Activated CD4-positive, alpha-beta T cell treated with anti-CD3 and anti-CD28 coated beads, Interleukin-2, amount 50 U/mL, for 24 hours (primary cell): ENCODE measurements at regions not wholly inside any gene's neighbourhood (a gene's known extent, or its start where the extent isn't known, plus 50 kb on each side); places are given as distances from the start of the nearest gene placed in this dataset.

Experiments
- DNase-seq, 2 donors: peaks; one replicate each; pipeline ENCODE4 v3.0.0-alpha.2; 2020; ENCODE audit warnings: low read depth in 1 of 2, low spot score in 1 of 2

- DNase-seq, result no peak
Observed at GRCh38 chr5:3883040-3883439, 287.4 kb downstream of the IRX1 start.

GRCh38 chr5:3886524-3887451, 291.2 kb downstream of the IRX1 start:
- no peak for DNase-seq

DNA sequence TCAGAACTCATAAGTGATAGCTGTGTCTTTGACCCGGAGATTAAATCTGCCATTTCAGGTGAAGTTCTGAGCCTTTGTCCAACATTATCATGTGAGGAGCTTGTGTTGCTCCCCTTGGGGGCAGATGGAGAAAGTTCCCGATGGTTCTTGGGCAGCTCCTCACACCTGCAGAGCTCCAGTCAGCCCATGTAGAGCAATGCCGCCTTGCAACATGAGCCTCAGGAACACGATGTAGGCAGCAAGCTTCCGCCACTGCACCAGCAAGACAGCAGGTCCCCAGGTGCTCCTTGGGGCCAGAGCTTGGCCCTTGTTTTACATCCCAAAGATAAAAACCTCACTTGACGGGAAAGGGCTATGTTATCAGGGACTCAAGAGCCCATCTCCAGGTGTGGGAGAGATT, 292.7 kb downstream of the IRX1 start:
- no peak for DNase-seq

GRCh38 chr5:3889412-3890142, 293.9 kb downstream of the IRX1 start:
- no peak for DNase-seq

DNA sequence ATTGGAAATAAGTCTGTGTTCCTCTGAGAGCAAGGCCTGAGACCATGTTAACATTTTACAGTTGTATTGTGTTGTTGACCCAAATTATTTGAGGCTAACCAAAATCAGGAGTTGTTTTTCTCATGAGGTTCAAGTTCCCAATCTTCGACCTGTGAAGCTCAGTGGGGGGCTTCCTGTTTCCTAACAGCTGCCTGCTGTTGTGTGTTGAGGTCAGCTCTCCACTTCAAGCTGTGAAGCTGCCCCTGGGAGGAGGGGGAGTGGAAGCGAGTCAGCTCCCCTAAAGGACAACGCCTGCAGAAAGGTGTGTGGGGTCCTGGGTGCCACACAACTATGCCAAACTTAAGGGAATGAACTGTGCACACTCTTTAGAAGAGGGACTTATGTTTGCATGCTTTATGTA, 295.5 kb downstream of the IRX1 start:
- DNase-seq, result no peak

DNA sequence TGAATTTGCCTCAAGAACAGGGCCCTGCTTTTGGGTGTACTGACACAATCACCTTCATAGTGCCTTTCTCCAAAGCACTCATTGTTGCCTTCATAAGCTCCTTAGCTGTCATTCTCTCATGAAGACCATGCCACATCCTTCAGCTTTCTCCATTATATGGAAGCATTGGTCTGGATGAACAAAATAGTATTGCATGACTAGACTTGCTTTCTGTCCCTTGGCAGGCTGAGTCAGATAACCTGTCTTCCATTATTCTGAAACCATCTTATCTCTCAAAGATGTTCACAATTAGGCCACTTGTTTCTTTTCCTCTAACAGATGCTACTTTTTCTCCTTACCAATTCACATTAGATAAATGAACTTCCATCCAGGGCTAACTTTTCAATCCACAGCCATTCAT, 297.9 kb downstream of the IRX1 start:
- DNase-seq, result no peak

DNA sequence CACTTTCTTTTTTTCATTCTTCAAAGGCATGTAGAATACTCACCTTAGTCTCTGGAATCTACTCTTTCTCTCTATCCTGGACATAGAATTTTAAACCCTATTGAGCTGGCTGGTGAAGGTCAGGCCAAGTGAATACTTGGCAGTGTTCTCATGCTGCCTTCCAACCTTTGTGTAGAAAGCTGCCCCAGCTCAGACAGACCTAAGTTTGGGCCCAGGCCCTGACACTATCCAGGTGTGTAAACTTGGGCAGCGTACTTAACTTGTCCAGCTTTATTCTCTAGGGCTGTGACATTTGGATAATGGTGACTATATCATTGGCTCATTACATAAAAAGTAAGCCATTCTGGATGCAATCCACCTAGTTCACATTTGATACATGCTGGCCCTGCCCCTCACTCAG, 298.3 kb downstream of the IRX1 start:
- DNase-seq, result no peak

- DNase-seq, result no peak
Observed at GRCh38 chr5:3896098-3896497, 300.5 kb downstream of the IRX1 start.

DNA sequence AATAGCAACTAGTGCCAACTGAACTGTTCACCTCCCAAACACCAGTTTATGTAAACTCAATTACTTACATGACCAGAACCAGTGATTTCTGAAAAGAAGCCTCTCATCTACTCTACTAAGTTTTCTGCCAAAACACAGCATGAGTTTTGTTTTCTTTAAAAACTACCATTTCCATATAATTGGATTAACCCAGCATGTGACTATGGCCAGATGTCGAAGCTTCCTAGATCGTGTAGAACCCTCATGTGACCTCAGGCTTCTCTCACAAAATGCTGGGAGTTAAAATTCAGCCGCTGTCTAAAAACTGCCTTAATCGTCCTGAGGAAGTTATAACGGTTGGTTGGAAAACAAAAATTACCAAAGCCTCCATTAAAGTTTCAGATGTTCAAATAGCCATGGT, 303.5 kb downstream of the IRX1 start:
- DNase-seq, result no peak

DNA sequence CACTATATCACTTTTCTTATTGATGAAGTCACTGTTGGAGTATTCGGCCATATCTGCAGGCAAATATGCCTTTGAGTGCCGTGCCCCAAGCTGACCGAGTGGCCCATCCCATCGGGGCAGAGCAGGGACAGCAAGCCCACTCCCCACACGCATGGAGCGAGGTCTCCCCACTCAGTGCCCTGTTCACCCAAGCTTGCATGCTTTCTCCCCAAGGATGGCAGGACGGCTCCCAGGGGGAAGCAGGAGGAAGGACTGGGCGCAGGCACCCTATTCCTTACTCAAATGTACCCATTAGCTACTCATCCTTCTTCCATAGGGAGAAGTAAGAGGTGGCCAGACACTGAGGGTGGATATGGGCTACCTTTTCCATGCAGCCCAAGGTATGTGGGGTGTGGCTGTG, 309.0 kb downstream of the IRX1 start:
- DNase-seq, result no peak

- DNase-seq, result no peak
Observed at GRCh38 chr5:3905031-3905430, 309.4 kb downstream of the IRX1 start.

DNA sequence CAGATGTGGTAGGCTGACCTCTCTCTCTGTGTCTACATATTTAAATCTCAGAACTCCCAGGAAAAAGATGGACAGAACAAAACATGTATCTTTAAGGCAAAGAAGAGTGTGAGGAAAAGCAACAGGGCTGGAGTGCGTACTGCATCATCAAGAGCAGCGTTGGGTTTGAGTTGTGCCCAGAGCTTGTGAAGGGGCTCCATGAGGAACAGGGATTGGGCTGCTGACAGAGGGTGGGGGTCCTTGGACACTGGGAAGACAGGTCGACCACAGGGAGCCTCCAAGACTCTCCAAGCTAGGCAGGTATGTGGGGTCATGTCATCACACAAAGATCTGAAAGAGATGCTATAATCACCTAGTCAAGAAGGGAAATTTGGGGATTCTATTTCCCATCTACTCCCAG, 309.9 kb downstream of the IRX1 start:
- no peak for DNase-seq

- DNase-seq, result no peak
Observed at GRCh38 chr5:3911111-3911510, 315.5 kb downstream of the IRX1 start.

DNA sequence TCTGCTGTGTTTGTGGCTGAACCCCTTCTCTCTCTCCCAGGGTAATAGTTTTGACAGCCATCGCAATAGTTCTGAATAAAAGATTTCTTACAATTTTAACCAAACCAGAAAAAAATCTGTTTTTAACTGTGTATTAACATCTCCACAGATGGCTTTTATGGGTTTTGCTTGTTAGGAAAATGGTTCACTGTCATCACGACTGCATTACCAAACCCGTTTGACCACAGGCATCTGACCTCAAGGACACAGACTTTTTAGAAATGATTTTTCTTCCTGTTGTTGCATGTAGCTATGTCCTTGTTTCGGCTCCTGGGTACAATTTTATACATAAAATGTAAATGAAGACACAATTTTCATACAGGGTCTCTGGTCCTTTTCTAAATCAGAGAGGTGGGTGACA, 316.1 kb downstream of the IRX1 start:
- DNase-seq, result no peak

- DNase-seq, result no peak
Observed at GRCh38 chr5:3912790-3913189, 317.2 kb downstream of the IRX1 start.

DNA sequence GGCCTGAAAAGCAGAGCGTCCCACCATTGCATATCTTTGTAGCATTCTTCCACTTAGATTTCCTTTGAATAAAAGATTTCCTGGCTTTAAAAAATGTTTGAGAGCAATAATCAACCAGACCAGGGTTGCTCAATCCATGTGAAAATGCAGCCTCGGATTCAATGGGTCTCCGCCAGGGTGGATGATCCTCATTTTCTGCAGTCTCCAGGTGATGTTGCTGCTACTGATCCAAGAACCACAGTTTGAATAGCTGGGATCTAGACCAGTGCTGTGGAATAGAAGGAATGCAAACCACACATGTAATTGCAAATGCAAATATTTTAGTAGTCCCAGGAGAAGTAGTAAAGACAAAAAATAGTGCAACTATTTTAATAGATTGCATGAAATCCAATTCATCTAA, 317.6 kb downstream of the IRX1 start:
- DNase-seq, result no peak

DNA sequence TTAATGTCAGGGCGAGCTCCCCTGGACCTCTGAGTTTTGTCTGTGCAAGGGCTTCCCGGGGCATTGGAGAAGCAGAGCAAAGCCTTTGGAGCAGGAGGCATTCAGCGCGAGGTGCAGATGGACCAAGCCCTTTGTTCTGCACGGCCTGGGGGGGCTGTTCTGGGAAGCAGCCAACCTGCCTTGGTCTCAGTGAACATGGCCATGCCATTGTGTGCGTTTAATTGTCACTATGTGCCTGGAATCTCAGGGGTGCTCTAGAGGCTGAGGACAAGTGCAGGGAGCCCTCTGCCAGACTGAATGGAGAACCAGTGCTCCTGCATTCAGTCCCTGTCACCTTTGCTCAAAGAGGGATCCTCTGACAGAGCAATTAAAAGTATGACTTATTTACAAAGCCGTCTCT, 329.4 kb downstream of the IRX1 start:
- no peak for DNase-seq

DNA sequence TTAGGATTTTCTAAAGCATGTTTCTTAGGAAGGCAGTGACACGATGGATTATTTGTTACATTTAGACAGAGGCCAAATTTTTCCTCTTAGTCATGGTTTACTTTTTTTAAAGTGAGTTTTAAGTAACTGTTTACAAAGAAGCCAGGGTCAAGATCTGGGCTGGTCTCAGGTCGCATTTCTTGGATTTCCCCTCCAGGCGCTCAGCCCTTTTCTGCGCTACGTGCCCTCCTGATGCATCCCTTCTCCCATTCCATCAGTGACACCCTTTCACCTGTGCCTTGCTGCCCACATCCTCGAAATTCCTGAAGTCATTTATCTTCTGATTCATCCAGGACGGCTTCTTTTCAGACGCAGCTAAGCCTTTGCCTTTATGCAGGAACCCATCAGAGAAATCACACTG, 330.3 kb downstream of the IRX1 start:
- DNase-seq, result no peak

DNA sequence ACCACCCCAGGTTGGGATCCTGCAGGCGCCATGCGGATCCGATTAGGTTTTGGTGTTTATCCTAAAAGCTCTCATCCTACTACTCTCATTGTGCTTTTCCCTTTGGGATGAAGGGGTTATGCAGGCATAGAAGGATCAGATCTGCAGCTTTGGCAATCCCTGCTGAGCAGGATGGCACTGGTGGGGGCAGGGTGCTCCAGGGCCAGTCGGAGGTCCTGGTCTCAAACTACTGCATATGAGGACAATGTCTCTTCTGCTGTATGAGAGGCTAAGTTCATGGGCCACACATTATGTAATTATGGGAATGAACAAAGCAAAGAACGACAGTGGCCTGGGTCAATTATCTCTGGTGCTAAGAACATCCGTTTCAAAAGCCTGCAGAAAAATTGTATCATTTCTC, 334.2 kb downstream of the IRX1 start:
- DNase-seq, result no peak

GRCh38 chr5:3931976-3932375, 336.3 kb downstream of the IRX1 start:
- DNase-seq, result no peak

DNA sequence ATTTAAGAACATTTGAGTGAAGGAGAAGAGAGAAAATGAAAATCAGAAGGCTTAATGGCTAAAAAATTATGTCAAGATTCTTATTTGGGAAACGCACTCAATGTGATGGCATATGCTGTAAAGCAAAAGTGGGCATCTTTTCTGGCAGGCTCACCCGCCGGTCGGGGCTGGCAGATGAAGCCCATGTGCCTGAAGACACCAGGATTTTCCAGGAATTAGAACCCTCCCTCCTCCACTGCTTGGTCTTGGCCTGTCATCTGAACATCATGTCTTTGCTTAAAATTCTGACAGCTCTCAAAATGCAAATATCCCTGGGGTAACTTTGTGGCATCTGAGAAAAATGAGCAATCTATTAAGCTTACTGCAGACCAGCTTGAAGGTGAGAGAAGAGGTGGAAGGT, 337.9 kb downstream of the IRX1 start:
- DNase-seq, result no peak

DNA sequence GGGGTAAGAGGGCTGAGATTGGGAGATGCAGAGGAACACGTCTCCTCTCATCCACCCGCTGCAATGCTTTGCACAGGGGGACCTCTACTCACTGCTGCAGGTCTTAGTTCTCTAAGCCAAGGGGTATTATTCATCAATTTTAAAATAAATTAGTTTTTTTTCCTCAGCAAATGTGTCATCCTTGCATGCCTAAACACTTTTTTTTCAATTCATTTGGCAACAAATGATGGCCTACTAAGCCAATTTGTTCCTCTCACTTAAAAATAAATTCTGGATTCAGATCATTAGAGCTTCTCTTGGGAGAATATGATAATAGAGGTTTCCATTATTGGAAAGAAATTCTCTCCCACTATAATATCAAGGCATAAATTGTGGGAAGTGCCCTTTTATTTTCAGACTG, 338.3 kb downstream of the IRX1 start:
- DNase-seq, result no peak

DNA sequence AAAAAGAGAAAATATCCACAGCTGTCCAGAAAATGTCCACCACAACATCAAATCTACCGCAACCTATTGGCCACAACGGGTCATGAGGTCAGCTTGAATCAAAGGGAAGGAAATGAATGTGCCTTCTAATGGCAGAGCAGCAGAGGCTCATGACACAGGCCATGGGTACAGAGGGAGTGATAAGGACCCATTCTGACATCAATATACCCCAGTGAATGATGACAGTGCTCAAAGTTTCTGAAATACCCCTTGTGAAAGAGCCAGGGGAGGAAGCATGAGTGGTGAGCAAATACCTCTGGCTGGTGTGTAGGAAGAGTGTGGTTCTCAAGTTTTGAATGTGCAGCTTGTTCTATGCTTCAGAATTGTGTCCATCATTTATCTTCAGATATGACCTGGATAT, 348.2 kb downstream of the IRX1 start:
- DNase-seq, result no peak
